Endothelial cell of hepatic sinusoid (primary cell): ENCODE measurements at regions not wholly inside any gene's neighbourhood (a gene's known extent, or its start where the extent isn't known, plus 50 kb on each side); places are given as distances from the start of the nearest gene placed in this dataset.

Experiments
- in situ Hi-C: cut with HindIII; loops from 2 replicates; pipeline ENCODE4 v1.10.0; 2017; ENCODE audit warnings: low sequenced_read_pairs

GRCh38 chr4:107772269-107772668 is 52.2 kb upstream of the PAPSS1 start:
- in situ Hi-C loops = loop anchor here (25.0 kb wide), 1 partner anchor 140 kb away; no protein-coding TSS in a partner anchor

- in situ Hi-C loops = loop anchor here (25.0 kb wide), 1 partner anchor 138 kb away; no protein-coding TSS in a partner anchor
Measured at GRCh38 chr4:107774681-107775080, 50.1 kb upstream of the SGMS2 start.
